HG03442 (cell line): ENCODE measurements at regions not wholly inside any gene's neighbourhood (a gene's known extent, or its start where the extent isn't known, plus 50 kb on each side); places are given as distances from the start of the nearest gene placed in this dataset.
"Not testable (repeated sequence)": the region's sequence is repeated elsewhere in the genome, so short reads cannot be mapped to it uniquely, and the experiment has no call there.

Experiments used
- ATAC-seq: cut with Tn5 transposase; IDR thresholded peaks from one replicate; pipeline ENCODE4 v1.9.1; 2021; ENCODE audit warnings: mild to moderate bottlenecking, moderate library complexity; ENCODE audit not compliant: unreplicated experiment

- ATAC-seq = no peak
These were observed 369.6 kb downstream of the FAT3 start for GRCh38 chr11:92594251-92594650.

DNA sequence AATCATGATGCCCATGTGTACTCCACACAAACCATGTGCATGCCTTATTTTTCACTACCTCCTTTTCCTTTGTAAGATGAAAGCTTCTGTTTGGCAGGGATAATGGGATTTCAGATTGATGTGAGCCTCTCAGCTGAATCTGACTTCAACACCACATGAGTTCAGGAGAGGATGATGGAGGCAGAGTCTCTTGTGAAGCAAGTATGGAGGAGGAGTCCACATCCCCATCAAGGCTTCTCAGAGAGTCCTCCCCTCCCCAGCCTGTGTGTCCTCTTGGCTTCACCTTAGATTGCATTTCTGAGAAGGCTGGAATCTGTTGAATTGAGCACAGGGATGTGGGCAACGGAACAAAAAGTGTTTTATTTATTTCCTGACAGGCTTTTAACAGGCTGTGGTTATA lies 370.4 kb downstream of the FAT3 start:
- no peak for ATAC-seq

DNA sequence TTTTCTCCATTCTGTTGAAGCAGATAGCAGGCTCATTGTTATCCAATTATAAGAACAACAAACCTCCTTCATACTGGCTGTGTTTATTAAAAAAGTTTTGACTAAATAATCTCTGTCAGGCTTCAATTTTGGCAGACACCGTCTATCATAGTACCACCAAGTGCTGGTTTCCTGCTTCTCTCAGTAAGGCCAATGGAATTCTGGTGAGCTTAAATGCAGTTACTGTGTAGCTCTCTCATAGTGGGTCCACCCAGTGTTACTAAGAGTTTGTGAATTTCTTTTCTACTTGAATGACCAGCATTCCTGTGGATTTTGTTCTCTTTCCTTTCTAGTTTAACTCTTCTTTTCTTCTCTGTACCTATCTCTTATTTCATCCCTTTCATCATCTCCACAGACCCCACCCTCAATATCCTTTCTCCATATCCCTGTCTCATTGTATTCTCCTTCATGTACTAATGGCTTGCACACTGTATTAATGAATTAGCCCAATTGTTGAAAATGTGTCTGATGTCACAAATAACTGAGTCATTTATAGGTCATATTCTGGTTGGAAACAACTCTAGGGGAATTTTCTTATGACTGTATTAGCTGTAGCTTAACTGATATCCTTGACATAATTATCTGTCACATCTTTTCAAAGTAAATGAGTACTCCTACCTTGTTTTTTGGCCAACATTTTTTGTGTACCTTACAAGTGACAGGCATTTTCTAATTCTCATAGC lies 372.1 kb downstream of the FAT3 start:
- no peak for ATAC-seq

DNA sequence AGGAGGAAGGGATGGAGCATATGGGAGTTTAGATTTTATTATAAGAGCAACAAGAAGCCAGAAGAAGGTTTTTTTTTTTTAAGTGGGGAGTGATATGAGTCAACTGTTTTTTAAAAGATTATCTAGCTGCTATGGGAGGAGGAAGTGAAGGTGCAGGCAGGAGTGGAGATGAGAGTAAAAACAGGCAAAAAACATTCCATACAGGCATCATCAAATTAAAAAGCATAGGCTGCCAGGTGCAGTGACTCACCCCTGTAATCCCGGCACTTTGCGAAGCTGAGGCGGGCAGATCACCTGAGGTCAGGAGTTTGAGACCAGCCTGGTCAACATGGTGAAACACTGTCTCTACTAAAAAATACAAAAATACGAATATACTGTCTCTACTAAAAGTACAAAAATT lies 368.4 kb upstream of the MTNR1B start:
- ATAC-seq = no peak

DNA sequence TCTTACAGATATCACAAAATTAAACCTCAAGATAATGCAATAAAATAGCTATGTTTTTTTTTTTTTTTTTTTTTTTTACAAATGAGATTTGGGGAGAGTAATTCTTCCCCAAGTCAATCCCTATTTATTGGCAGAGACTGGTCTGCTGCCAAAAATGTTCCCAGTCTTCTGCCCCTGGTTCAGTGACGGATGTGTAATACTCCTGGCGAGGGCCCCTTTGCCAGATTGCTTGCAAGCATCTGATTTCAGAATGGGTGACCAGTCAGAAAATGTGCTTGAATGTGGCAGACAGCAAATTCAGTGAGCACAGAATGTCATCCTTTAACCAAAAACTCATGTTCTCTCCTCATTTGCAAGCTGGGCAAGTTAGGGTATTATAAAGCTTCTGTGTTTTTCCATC lies 363.8 kb upstream of the MTNR1B start:
- ATAC-seq = no peak

GRCh38 chr11:92607969-92608722 lies 361.3 kb upstream of the MTNR1B start:
- ATAC-seq = no peak

DNA sequence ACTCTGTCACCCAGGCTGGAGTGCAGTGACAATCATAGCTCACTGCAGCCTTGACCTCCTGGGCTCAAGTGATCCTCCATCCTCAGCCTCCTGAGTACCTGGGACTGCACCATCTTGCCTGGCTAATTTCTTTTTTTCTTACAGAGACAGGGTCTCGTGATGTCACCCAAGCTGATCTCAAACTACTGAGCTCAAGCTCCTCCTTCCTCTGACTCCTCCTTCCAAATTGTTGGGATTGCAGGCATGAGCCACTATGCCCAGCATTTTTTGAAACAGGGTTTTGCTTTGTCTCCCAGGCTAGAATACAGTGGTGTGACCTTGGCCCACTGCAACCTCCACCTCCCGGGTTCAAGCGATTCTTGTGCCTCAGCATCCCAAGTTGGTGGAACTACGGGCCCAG lies 358.3 kb upstream of the MTNR1B start:
- no peak for ATAC-seq

DNA sequence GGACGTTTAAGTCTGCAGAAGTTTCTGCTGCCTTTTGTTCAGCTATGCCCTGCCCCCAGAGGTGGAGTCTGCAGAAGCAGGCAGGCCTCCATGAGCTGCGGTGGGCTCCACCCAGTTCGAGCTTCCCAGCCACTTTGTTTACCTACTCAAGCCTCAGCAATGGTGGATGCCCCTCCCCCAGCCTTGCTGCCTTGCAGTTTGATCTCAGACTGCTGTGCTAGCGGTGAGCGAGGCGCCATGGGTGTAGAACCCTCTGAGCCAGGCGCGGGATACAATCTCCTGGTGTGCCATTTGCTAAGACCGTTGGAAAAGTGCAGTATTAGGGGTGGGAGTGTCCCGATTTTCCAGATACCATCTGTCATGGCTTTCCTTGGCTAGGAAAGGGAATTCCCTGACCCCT lies 351.4 kb upstream of the MTNR1B start:
- ATAC-seq = not testable (repeated sequence)

DNA sequence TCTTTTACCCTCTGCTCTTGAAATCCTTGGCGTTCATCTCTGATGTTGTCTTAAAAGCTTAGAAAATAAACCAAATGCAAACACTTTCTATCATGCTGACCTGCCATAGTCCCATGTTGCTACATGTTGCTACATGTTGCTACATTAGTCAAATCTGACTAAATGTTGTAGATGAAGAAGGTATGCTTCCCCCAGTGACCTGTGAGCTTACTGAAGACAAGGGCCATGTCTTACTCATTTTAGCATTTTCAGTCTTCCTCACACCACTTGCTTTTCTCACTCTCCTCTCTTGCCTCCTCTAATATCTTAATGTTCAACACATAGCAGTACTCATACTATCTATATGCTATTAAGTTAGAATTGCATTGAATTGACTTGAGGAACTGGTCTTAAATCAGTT lies 346.4 kb upstream of the MTNR1B start:
- no peak for ATAC-seq

- no peak for ATAC-seq
These were observed 343.6 kb upstream of the MTNR1B start for GRCh38 chr11:92625894-92626293.

- no peak for ATAC-seq
These were observed 342.8 kb upstream of the MTNR1B start for GRCh38 chr11:92626624-92627023.

- no peak for ATAC-seq
These were observed 341.7 kb upstream of the MTNR1B start for GRCh38 chr11:92627615-92628256.

GRCh38 chr11:92628401-92629292 lies 340.8 kb upstream of the MTNR1B start:
- ATAC-seq = no peak

GRCh38 chr11:92632495-92632894 lies 337.0 kb upstream of the MTNR1B start:
- no peak for ATAC-seq

- no peak for ATAC-seq
These were observed 335.6 kb upstream of the MTNR1B start for GRCh38 chr11:92633820-92634219.

DNA sequence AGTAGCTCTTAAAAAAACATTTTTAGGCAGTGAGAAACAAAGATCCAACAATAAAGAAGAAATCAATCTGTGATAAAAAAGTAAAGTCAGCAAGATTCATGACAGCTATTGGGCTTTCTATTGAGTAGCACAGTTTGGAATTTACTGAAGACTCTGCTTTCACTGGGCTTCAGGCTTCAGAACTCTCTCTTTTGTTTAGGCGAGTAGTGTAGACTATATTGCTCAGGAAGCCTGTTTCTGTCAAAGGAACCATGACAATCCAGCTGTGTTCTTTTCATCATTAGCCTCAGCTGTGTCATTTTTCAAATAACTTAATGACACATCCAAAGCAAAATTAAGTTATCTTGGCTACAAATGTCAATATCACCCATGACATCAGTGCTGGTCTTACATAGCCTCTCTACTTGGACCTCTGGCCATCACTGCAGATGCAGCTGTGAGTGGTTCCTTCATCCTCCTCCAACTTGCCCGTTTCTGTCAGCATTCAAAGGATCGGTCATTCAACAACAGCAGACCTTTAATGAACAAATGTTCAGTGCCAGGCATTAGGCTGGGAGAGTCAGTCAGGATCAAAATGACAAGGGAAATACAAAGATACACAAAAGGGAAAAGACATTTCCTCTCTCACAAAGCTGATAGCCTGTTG lies 332.8 kb upstream of the MTNR1B start:
- no peak for ATAC-seq

GRCh38 chr11:92638678-92639077 lies 330.8 kb upstream of the MTNR1B start:
- ATAC-seq = no peak

- no peak for ATAC-seq
These were observed 327.1 kb upstream of the MTNR1B start for GRCh38 chr11:92642177-92642931.

GRCh38 chr11:92643827-92644226 lies 325.6 kb upstream of the MTNR1B start:
- ATAC-seq = no peak
